HG03103 (cell line): ENCODE measurements at regions not wholly inside any gene's neighbourhood (a gene's known extent, or its start where the extent isn't known, plus 50 kb on each side); places are given as distances from the start of the nearest gene placed in this dataset.
"Not testable (repeated sequence)": the region's sequence is repeated elsewhere in the genome, so short reads cannot be mapped to it uniquely, and the experiment has no call there.

Experiments used
- ATAC-seq: cut with Tn5 transposase; IDR thresholded peaks from one replicate; pipeline ENCODE4 v1.9.1; 2021; ENCODE audit warnings: low read depth; ENCODE audit not compliant: unreplicated experiment

GRCh38 chr5:92758552-92758951 is 822.5 kb downstream of the NR2F1-AS1 start:
- ATAC-seq, result no peak

- ATAC-seq, result no peak
These were observed 831.1 kb downstream of the NR2F1-AS1 start for GRCh38 chr5:92749943-92750342.

- ATAC-seq, result no peak
These were observed 832.8 kb downstream of the NR2F1-AS1 start for GRCh38 chr5:92748072-92748676.

GRCh38 chr5:92741906-92742305 is 839.1 kb downstream of the NR2F1-AS1 start:
- no peak for ATAC-seq

- no peak for ATAC-seq
These were observed 846.6 kb downstream of the NR2F1-AS1 start for GRCh38 chr5:92734211-92734940.

GRCh38 chr5:92730486-92730885 is 850.5 kb downstream of the NR2F1-AS1 start:
- ATAC-seq, result no peak

GRCh38 chr5:92729088-92729487 is 851.9 kb downstream of the NR2F1-AS1 start:
- no peak for ATAC-seq

GRCh38 chr5:92715946-92716520 is 865.0 kb downstream of the NR2F1-AS1 start:
- no peak for ATAC-seq

- ATAC-seq, result no peak
These were observed 867.2 kb downstream of the NR2F1-AS1 start for GRCh38 chr5:92713826-92714225.

GRCh38 chr5:92713335-92713743 is 867.7 kb downstream of the NR2F1-AS1 start:
- ATAC-seq, result no peak

GRCh38 chr5:92711956-92712355 is 869.1 kb downstream of the NR2F1-AS1 start:
- ATAC-seq, result no peak

GRCh38 chr5:92704590-92704989 is 876.4 kb downstream of the NR2F1-AS1 start:
- ATAC-seq, result no peak

GRCh38 chr5:92703976-92704375 is 877.0 kb downstream of the NR2F1-AS1 start:
- no peak for ATAC-seq

- no peak for ATAC-seq
These were observed 885.7 kb downstream of the NR2F1-AS1 start for GRCh38 chr5:92695123-92696003.

GRCh38 chr5:92694067-92694466 is 887.0 kb downstream of the NR2F1-AS1 start:
- no peak for ATAC-seq

GRCh38 chr5:92691955-92692354 is 889.1 kb downstream of the NR2F1-AS1 start:
- ATAC-seq, result not testable (repeated sequence)

- ATAC-seq, result no peak
These were observed 892.9 kb downstream of the NR2F1-AS1 start for GRCh38 chr5:92687821-92688722.

GRCh38 chr5:92678640-92679039 is 902.4 kb downstream of the NR2F1-AS1 start:
- ATAC-seq, result no peak

GRCh38 chr5:92676215-92677165 is 904.5 kb downstream of the NR2F1-AS1 start:
- ATAC-seq, result no peak
